ENCODE measurements at regions not wholly inside any gene's neighbourhood (a gene's known extent, or its start where the extent isn't known, plus 50 kb on each side); places are given as distances from the start of the nearest gene placed in this dataset.
"Not testable (repeated sequence)": the region's sequence is repeated elsewhere in the genome, so short reads cannot be mapped to it uniquely, and the experiment has no call there.

GRCh38 chr12:115370650-115371049, 686.7 kb upstream of the TBX3 start:
- Histone ChIP-seq H2BK5ac (ENCODE audit: low read depth, low read length, poor library complexity) (no peak overlapping the region), H3K14ac (ENCODE audit: low read length) (no peak overlapping the region), H3K9me3 (ENCODE audit: insufficient read depth, low read depth, low read length) (peaks cover 3% of the 10 kb centered on the region), H3K4ac (ENCODE audit: low read depth, low read length) (no peak overlapping the region), H3K79me2 (ENCODE audit: control insufficient read depth, insufficient read depth, low read length, poor library complexity) (no peaks in the 10 kb centered on the region), H3K27me3 (ENCODE audit: insufficient read depth, low read length) (no peaks in the 10 kb centered on the region), H3K4me3 (ENCODE audit: low read depth, low read length) (no peak overlapping the region), H4K8ac (ENCODE audit: low read depth, low read length) (no peak overlapping the region), H3K23ac (ENCODE audit: low read length) (no peak overlapping the region), H4K91ac (ENCODE audit: low read depth, low read length) (no peak overlapping the region), H2BK12ac (ENCODE audit: low read length) (no peak overlapping the region), H3K9ac (ENCODE audit: low read length) (no peak overlapping the region), H2AK5ac (ENCODE audit: low read length) (no peak overlapping the region), H2AFZ (ENCODE audit: insufficient read depth, low read length, poor library complexity) (no peak overlapping the region), H3K4me1 (ENCODE audit: control insufficient read depth in 1 of 2, insufficient read depth in 2 of 2, low read length in 2 of 2) (peaks cover 6 to 10% of the 10 kb centered on the region in 2 experiments), H2BK120ac (ENCODE audit: insufficient read depth, low read length, poor library complexity) (no peak overlapping the region), H4K12ac (ENCODE audit: low read depth, low read length) (no peak overlapping the region), H3K18ac (ENCODE audit: low read length) (no peak overlapping the region), H3K36me3 (ENCODE audit: control insufficient read depth in 1 of 2, insufficient read depth in 2 of 2, low read length in 2 of 2) (no peaks in the 10 kb centered on the region), H3K79me1 (ENCODE audit: low read length) (peaks cover 17% of the 10 kb centered on the region), H3K4me2 (ENCODE audit: low read length) (no peak overlapping the region), H3K27ac (ENCODE audit: low read depth, low read length) (no peak overlapping the region)
- DNase-seq = no peak
- no CpG with 5 or more reads among the region's 6 CpGs for WGBS (ENCODE audit: extremely low coverage, insufficient coverage, insufficient read length)

- H3K4me1 ChIP-seq (ENCODE audit: control insufficient read depth in 1 of 2, insufficient read depth in 2 of 2, low read length in 2 of 2) = peaks cover 6 to 7% of the 10 kb centered on the region in 2 experiments
- no peaks in the 10 kb centered on the region for H3K79me2 ChIP-seq (ENCODE audit: control insufficient read depth, insufficient read depth, low read length, poor library complexity)
- no peak overlapping the region for H4K8ac ChIP-seq (ENCODE audit: low read depth, low read length)
- H2BK12ac ChIP-seq (ENCODE audit: low read length) = no peak overlapping the region
- H3K27ac ChIP-seq (ENCODE audit: low read depth, low read length) = no peak overlapping the region
- no peak overlapping the region for H3K4me2 ChIP-seq (ENCODE audit: low read length)
- H4K12ac ChIP-seq (ENCODE audit: low read depth, low read length) = no peak overlapping the region
- no peak overlapping the region for H2BK5ac ChIP-seq (ENCODE audit: low read depth, low read length, poor library complexity)
- whole genome bisulfite sequencing (ENCODE audit: extremely low coverage, insufficient coverage, insufficient read length) = no CpG with 5 or more reads among the region's 3 CpGs
- no peak overlapping the region for H2AK5ac ChIP-seq (ENCODE audit: low read length)
- no peak overlapping the region for H3K18ac ChIP-seq (ENCODE audit: low read length)
- H3K9ac ChIP-seq (ENCODE audit: low read length) = no peak overlapping the region
- peaks cover 3% of the 10 kb centered on the region for H3K9me3 ChIP-seq (ENCODE audit: insufficient read depth, low read depth, low read length)
- no peak overlapping the region for H3K23ac ChIP-seq (ENCODE audit: low read length)
- H3K79me1 ChIP-seq (ENCODE audit: low read length) = peaks cover 14% of the 10 kb centered on the region
- no peaks in the 10 kb centered on the region for H3K27me3 ChIP-seq (ENCODE audit: insufficient read depth, low read length)
- no peak overlapping the region for H3K14ac ChIP-seq (ENCODE audit: low read length)
- no peak overlapping the region for H3K4me3 ChIP-seq (ENCODE audit: low read depth, low read length)
- H4K91ac ChIP-seq (ENCODE audit: low read depth, low read length) = no peak overlapping the region
- no peak for DNase-seq
- no peak overlapping the region for H2AFZ ChIP-seq (ENCODE audit: insufficient read depth, low read length, poor library complexity)
- no peaks in the 10 kb centered on the region for H3K36me3 ChIP-seq (ENCODE audit: control insufficient read depth in 1 of 2, insufficient read depth in 2 of 2, low read length in 2 of 2)
- no peak overlapping the region for H2BK120ac ChIP-seq (ENCODE audit: insufficient read depth, low read length, poor library complexity)
- H3K4ac ChIP-seq (ENCODE audit: low read depth, low read length) = no peak overlapping the region
Measured at GRCh38 chr12:115370207-115370606, 686.2 kb upstream of the TBX3 start.

GRCh38 chr12:115366277-115366676, 682.3 kb upstream of the TBX3 start:
- not testable (repeated sequence) for H4K8ac ChIP-seq (ENCODE audit: low read depth, low read length); H3K9ac ChIP-seq (ENCODE audit: low read length); H4K12ac ChIP-seq (ENCODE audit: low read depth, low read length); H3K4me2 ChIP-seq (ENCODE audit: low read length); H2BK120ac ChIP-seq (ENCODE audit: insufficient read depth, low read length, poor library complexity); H3K79me1 ChIP-seq (ENCODE audit: low read length); H3K9me3 ChIP-seq (ENCODE audit: insufficient read depth, low read depth, low read length); H4K91ac ChIP-seq (ENCODE audit: low read depth, low read length); H3K18ac ChIP-seq (ENCODE audit: low read length); DNase-seq; H3K4ac ChIP-seq (ENCODE audit: low read depth, low read length); H3K14ac ChIP-seq (ENCODE audit: low read length); H2AK5ac ChIP-seq (ENCODE audit: low read length); H3K27ac ChIP-seq (ENCODE audit: low read depth, low read length); H3K4me3 ChIP-seq (ENCODE audit: low read depth, low read length); H3K4me1 ChIP-seq (ENCODE audit: control insufficient read depth in 1 of 2, insufficient read depth in 2 of 2, low read length in 2 of 2); H2BK5ac ChIP-seq (ENCODE audit: low read depth, low read length, poor library complexity); H2AFZ ChIP-seq (ENCODE audit: insufficient read depth, low read length, poor library complexity); H3K27me3 ChIP-seq (ENCODE audit: insufficient read depth, low read length); H2BK12ac ChIP-seq (ENCODE audit: low read length); H3K23ac ChIP-seq (ENCODE audit: low read length); H3K36me3 ChIP-seq (ENCODE audit: control insufficient read depth in 1 of 2, insufficient read depth in 2 of 2, low read length in 2 of 2); H3K79me2 ChIP-seq (ENCODE audit: control insufficient read depth, insufficient read depth, low read length, poor library complexity)
- no CpG with 5 or more reads among the region's 4 CpGs for WGBS (ENCODE audit: extremely low coverage, insufficient coverage, insufficient read length)

- not testable (repeated sequence) for H3K14ac ChIP-seq (ENCODE audit: low read length); H3K4ac ChIP-seq (ENCODE audit: low read depth, low read length); H2BK12ac ChIP-seq (ENCODE audit: low read length); H2BK5ac ChIP-seq (ENCODE audit: low read depth, low read length, poor library complexity); H3K18ac ChIP-seq (ENCODE audit: low read length); H3K36me3 ChIP-seq (ENCODE audit: control insufficient read depth in 1 of 2, insufficient read depth in 2 of 2, low read length in 2 of 2); H4K8ac ChIP-seq (ENCODE audit: low read depth, low read length); H3K4me3 ChIP-seq (ENCODE audit: low read depth, low read length); H3K9ac ChIP-seq (ENCODE audit: low read length); H3K23ac ChIP-seq (ENCODE audit: low read length); H3K27me3 ChIP-seq (ENCODE audit: insufficient read depth, low read length); H2AFZ ChIP-seq (ENCODE audit: insufficient read depth, low read length, poor library complexity); H2BK120ac ChIP-seq (ENCODE audit: insufficient read depth, low read length, poor library complexity); H3K27ac ChIP-seq (ENCODE audit: low read depth, low read length); H3K4me2 ChIP-seq (ENCODE audit: low read length); H3K4me1 ChIP-seq (ENCODE audit: control insufficient read depth in 1 of 2, insufficient read depth in 2 of 2, low read length in 2 of 2); DNase-seq; H4K91ac ChIP-seq (ENCODE audit: low read depth, low read length); H3K79me2 ChIP-seq (ENCODE audit: control insufficient read depth, insufficient read depth, low read length, poor library complexity); H3K79me1 ChIP-seq (ENCODE audit: low read length); H3K9me3 ChIP-seq (ENCODE audit: insufficient read depth, low read depth, low read length); H4K12ac ChIP-seq (ENCODE audit: low read depth, low read length)
- H2AK5ac ChIP-seq (ENCODE audit: low read length) = peak overlapping the region; percentile 47
- no CpG with 5 or more reads among the region's 4 CpGs for whole genome bisulfite sequencing (ENCODE audit: extremely low coverage, insufficient coverage, insufficient read length)
Measured at GRCh38 chr12:115365765-115366164, 681.8 kb upstream of the TBX3 start.

All from trophoblast cell (in vitro differentiated cells and primary cell).